ENCODE measurements at regions not wholly inside any gene's neighbourhood (a gene's known extent, or its start where the extent isn't known, plus 50 kb on each side); places are given as distances from the start of the nearest gene placed in this dataset.
A peak's percentile ranks its signal among the peaks of the same experiment; 100 is the strongest.
"Not testable (repeated sequence)": the region's sequence is repeated elsewhere in the genome, so short reads cannot be mapped to it uniquely, and the experiment has no call there.

- H3K9ac ChIP-seq; H4K20me1 ChIP-seq (ENCODE audit: insufficient read depth); H3K27me3 ChIP-seq (ENCODE audit: insufficient read depth, low read depth); H3K27ac ChIP-seq; H2AFZ ChIP-seq (ENCODE audit: low read depth); H3K4me1 ChIP-seq (ENCODE audit: low read depth, poor library complexity, severe bottlenecking); H3K79me2 ChIP-seq (ENCODE audit: insufficient read depth, low read depth); H3K4me2 ChIP-seq; H3K36me3 ChIP-seq (ENCODE audit: insufficient read depth); H3K4me3 ChIP-seq (IDR thresholded peaks at IDR 0.05; ENCODE audit: insufficient read depth, low read depth, low read length): not testable (repeated sequence)
Measured at GRCh38 chr1:143905214-143906179, 66.3 kb downstream of the FAM72C start.

GRCh38 chr1:143904622-143904979 is 67.2 kb downstream of the FAM72C start:
- not testable (repeated sequence) for H3K27ac ChIP-seq; H3K9ac ChIP-seq; H3K4me3 ChIP-seq (IDR thresholded peaks at IDR 0.05; ENCODE audit: insufficient read depth, low read depth, low read length); H4K20me1 ChIP-seq (ENCODE audit: insufficient read depth); H3K4me2 ChIP-seq; H3K27me3 ChIP-seq (ENCODE audit: insufficient read depth, low read depth); H3K79me2 ChIP-seq (ENCODE audit: insufficient read depth, low read depth); H3K36me3 ChIP-seq (ENCODE audit: insufficient read depth); H2AFZ ChIP-seq (ENCODE audit: low read depth); H3K4me1 ChIP-seq (ENCODE audit: low read depth, poor library complexity, severe bottlenecking)

GRCh38 chr1:143903899-143904621 is 67.7 kb downstream of the FAM72C start:
- not testable (repeated sequence) for H3K4me1 ChIP-seq (ENCODE audit: low read depth, poor library complexity, severe bottlenecking); H3K79me2 ChIP-seq (ENCODE audit: insufficient read depth, low read depth); H3K4me2 ChIP-seq; H2AFZ ChIP-seq (ENCODE audit: low read depth); H4K20me1 ChIP-seq (ENCODE audit: insufficient read depth); H3K36me3 ChIP-seq (ENCODE audit: insufficient read depth); H3K9ac ChIP-seq; H3K27me3 ChIP-seq (ENCODE audit: insufficient read depth, low read depth); H3K4me3 ChIP-seq (IDR thresholded peaks at IDR 0.05; ENCODE audit: insufficient read depth, low read depth, low read length); H3K27ac ChIP-seq

GRCh38 chr1:143896377-143896776 is 75.4 kb downstream of the FAM72C start:
- H3K79me2 ChIP-seq (ENCODE audit: insufficient read depth, low read depth); H4K20me1 ChIP-seq (ENCODE audit: insufficient read depth); H3K9ac ChIP-seq; H3K36me3 ChIP-seq (ENCODE audit: insufficient read depth); H2AFZ ChIP-seq (ENCODE audit: low read depth); H3K4me1 ChIP-seq (ENCODE audit: low read depth, poor library complexity, severe bottlenecking); H3K27ac ChIP-seq; H3K4me2 ChIP-seq; H3K27me3 ChIP-seq (ENCODE audit: insufficient read depth, low read depth); H3K4me3 ChIP-seq (IDR thresholded peaks at IDR 0.05; ENCODE audit: insufficient read depth, low read depth, low read length): not testable (repeated sequence)

- not testable (repeated sequence) for H3K79me2 ChIP-seq (ENCODE audit: insufficient read depth, low read depth); H3K36me3 ChIP-seq (ENCODE audit: insufficient read depth); H4K20me1 ChIP-seq (ENCODE audit: insufficient read depth); H3K4me1 ChIP-seq (ENCODE audit: low read depth, poor library complexity, severe bottlenecking); H3K4me3 ChIP-seq (IDR thresholded peaks at IDR 0.05; ENCODE audit: insufficient read depth, low read depth, low read length); H3K27ac ChIP-seq; H3K27me3 ChIP-seq (ENCODE audit: insufficient read depth, low read depth)
- peak; percentile 43 for TF ChIP-seq CTCF (conservative IDR thresholded peaks at IDR 0.05; ENCODE audit: low read depth, low read length)
- Histone ChIP-seq H3K4me2 (0 out of 2 replicates have a peak overlapping the region, but pooled peaks have one; percentile 36), H3K9ac (peak overlapping the region; percentile 32; the same call in 1 of the 2 replicates), H2AFZ (ENCODE audit: low read depth) (peak overlapping the region; percentile 59)
Measured at GRCh38 chr1:143884932-143885574, 86.7 kb downstream of the FAM72C start.

- not testable (repeated sequence) for H3K4me3 ChIP-seq (IDR thresholded peaks at IDR 0.05; ENCODE audit: insufficient read depth, low read depth, low read length); H4K20me1 ChIP-seq (ENCODE audit: insufficient read depth); H3K4me1 ChIP-seq (ENCODE audit: low read depth, poor library complexity, severe bottlenecking); H3K36me3 ChIP-seq (ENCODE audit: insufficient read depth); H3K27me3 ChIP-seq (ENCODE audit: insufficient read depth, low read depth); H3K27ac ChIP-seq; H3K79me2 ChIP-seq (ENCODE audit: insufficient read depth, low read depth)
- Histone ChIP-seq H2AFZ (ENCODE audit: low read depth) (peak overlapping the region; percentile 50; the same call in 1 of the 2 replicates), H3K4me2 (peak overlapping the region; percentile 15; the same call in 1 of the 2 replicates), H3K9ac (peak overlapping the region; percentile 32; the same call in 1 of the 2 replicates)
- TF ChIP-seq CTCF (conservative IDR thresholded peaks at IDR 0.05; ENCODE audit: low read depth, low read length), result peak; percentile 38
Measured at GRCh38 chr1:143884532-143884931, 87.3 kb downstream of the FAM72C start.

GRCh38 chr1:143879757-143880536 is 91.8 kb downstream of the FAM72C start:
- not testable (repeated sequence) for H3K4me3 ChIP-seq (IDR thresholded peaks at IDR 0.05; ENCODE audit: insufficient read depth, low read depth, low read length); H3K36me3 ChIP-seq (ENCODE audit: insufficient read depth); H3K4me1 ChIP-seq (ENCODE audit: low read depth, poor library complexity, severe bottlenecking); H3K4me2 ChIP-seq; H3K27ac ChIP-seq; H4K20me1 ChIP-seq (ENCODE audit: insufficient read depth); H2AFZ ChIP-seq (ENCODE audit: low read depth); H3K79me2 ChIP-seq (ENCODE audit: insufficient read depth, low read depth); H3K9ac ChIP-seq; H3K27me3 ChIP-seq (ENCODE audit: insufficient read depth, low read depth)
